K562 (cell line): ENCODE measurements at regions not wholly inside any gene's neighbourhood (a gene's known extent, or its start where the extent isn't known, plus 50 kb on each side); places are given as distances from the start of the nearest gene placed in this dataset.

Source experiments
- ATAC-seq: fragments of 200-7000 bp; cut with Tn5 transposase; 3 replicates; pipeline ENCODE4 v1.9.1; 2020; ENCODE audit warnings: moderate library complexity
- BruUV-seq: library from RNA; stranded (reverse); fragments of 400-500 nt; replicated peaks from 2 replicates; lab custom pipeline; 2021; lab: Mats Ljungman, UMichigan
- CTCF ChIA-PET: fragments of 300-600 bp; formaldehyde crosslinking; extraction: SDS; loops from one replicate; lab custom pipeline; 2021; ENCODE audit warnings: low intra/inter-chr PET ratio; lab: Yijun Ruan, JAX
- POLR2A ChIA-PET: fragments of 300-600, 350-650 bp; sonication (Branson Sonifier 250); formaldehyde crosslinking; extraction: SDS; loops from one replicate; lab custom pipeline; 2021; ENCODE audit warnings: antibody characterized with exemption, inconsistent platforms; lab: Yijun Ruan, JAX
- DNase-seq, 4 experiments: peaks; one replicate each; pipeline versions ENCODE4 v3.0.0 to v3.0.0-alpha.2; 2011 to 2018; ENCODE audit warnings: low spot score in 3 of 4, mixed read lengths in 3 of 4; ENCODE audit errors: extremely low read depth in 1 of 4
- FAIRE-seq: peaks from 2 replicates; lab custom pipeline; 2011; peaks lifted over from hg19 to GRCh38; lab: Jason Lieb, UNC
- H2AFZ ChIP-seq: 2 replicates; pipeline ENCODE4 v1.6.0; 2011; ENCODE audit warnings: low read depth, low read length, control low read depth, inconsistent platforms
- H3K27ac ChIP-seq: fragments of 200-600 bp; 3 replicates; pipeline ENCODE4 v1.8.0; 2011; ENCODE audit warnings: low read depth, mild to moderate bottlenecking, control low read depth, inconsistent platforms, low read length, moderate library complexity, mixed read lengths; ENCODE audit errors: extremely low read depth
- H3K27me3 ChIP-seq, 2 experiments: fragments of 300-600 bp in 1 of 2; 2 replicates in 1 of 2; 3 replicates in 1 of 2; pipeline versions ENCODE4 v1.6.0 to v1.8.0; 2011; ENCODE audit warnings: inconsistent platforms in 2 of 2, low read length in 2 of 2, mild to moderate bottlenecking in 1 of 2, mixed read lengths in 1 of 2, moderate library complexity in 1 of 2; ENCODE audit not compliant: control insufficient read depth in 2 of 2, insufficient read depth in 2 of 2
- H3K36me3 ChIP-seq: fragments of 300-600 bp; 3 replicates; pipeline ENCODE4 v1.8.0; 2011; ENCODE audit warnings: mild to moderate bottlenecking, low read length, inconsistent platforms; ENCODE audit not compliant: control insufficient read depth, insufficient read depth
- H3K4me1 ChIP-seq, 2 experiments: fragments of 200-600 bp in 1 of 2; replicated peaks in 1 of 2; 2 replicates in 1 of 2; 3 replicates in 1 of 2; pipeline versions ENCODE4 v1.5.1 to v1.8.0; 2011; ENCODE audit warnings: inconsistent platforms in 2 of 2, low read length in 2 of 2, mild to moderate bottlenecking in 1 of 2, mixed read lengths in 1 of 2, moderate library complexity in 1 of 2; ENCODE audit not compliant: control insufficient read depth in 2 of 2, insufficient read depth in 2 of 2
- H3K4me2 ChIP-seq: 2 replicates; pipeline ENCODE4 v1.6.1; 2011; ENCODE audit warnings: low read length, control low read depth, inconsistent platforms, mixed read lengths; ENCODE audit not compliant: insufficient read depth
- H3K4me3 ChIP-seq: fragments of 200-600 bp; sonication (generic), shearing (Covaris generic); 2 replicates; pipeline ENCODE4 v1.5.1; 2016; ENCODE audit warnings: control low read depth, inconsistent platforms
- H3K79me2 ChIP-seq: fragments of 200-600 bp; 3 replicates; pipeline ENCODE4 v1.8.0; 2011; ENCODE audit warnings: low read length, inconsistent platforms; ENCODE audit not compliant: control insufficient read depth, insufficient read depth
- H3K9ac ChIP-seq, 2 experiments: 2 replicates each; pipeline versions ENCODE4 v1.6.0 to v1.6.1; 2011; ENCODE audit warnings: low read depth in 2 of 2, low read length in 2 of 2, control low read depth in 1 of 2, inconsistent platforms in 1 of 2, mild to moderate bottlenecking in 1 of 2, mixed read lengths in 1 of 2; ENCODE audit not compliant: insufficient read depth in 1 of 2
- H3K9me1 ChIP-seq: one replicate; pipeline ENCODE4 v1.6.0; 2011; ENCODE audit warnings: inconsistent platforms, mild to moderate bottlenecking, low read length, moderate library complexity; ENCODE audit not compliant: control insufficient read depth, insufficient read depth
- H3K9me3 ChIP-seq: replicated peaks from 2 replicates; pipeline ENCODE4 v1.5.1; 2011; ENCODE audit warnings: low read depth, low read length, inconsistent platforms; ENCODE audit not compliant: control insufficient read depth, insufficient read depth
- H4K20me1 ChIP-seq: replicated peaks from 2 replicates; pipeline ENCODE4 v1.6.1; 2011; ENCODE audit warnings: low read length, inconsistent platforms, mixed read lengths; ENCODE audit not compliant: control insufficient read depth, insufficient read depth
- CBX8 ChIP-seq: fragments of 200-600 bp; sonication (generic); IDR thresholded peaks from 2 replicates; pipeline ENCODE4 v1.6.1; 2012; ENCODE audit warnings: borderline replicate concordance, mixed run types, low read depth, mild to moderate bottlenecking, moderate library complexity, mixed read lengths, low read length, control low read depth, inconsistent platforms; ENCODE audit not compliant: poor library complexity, severe bottlenecking; ENCODE audit errors: extremely low read depth
- CCAR2 ChIP-seq: fragments of 200-400 bp; formaldehyde crosslinking; IDR thresholded peaks from 2 replicates; pipeline ENCODE4 v1.6.1; 2017; ENCODE audit warnings: mild to moderate bottlenecking, low read depth, low read length
- ETS2 ChIP-seq: IDR thresholded peaks from 2 replicates; pipeline ENCODE4 v1.6.1; 2016; ENCODE audit warnings: borderline replicate concordance, missing genetic modification characterization, mild to moderate bottlenecking, moderate library complexity, missing compliant biosample characterization; ENCODE audit not compliant: poor library complexity, severe bottlenecking
- NFYB ChIP-seq: IDR thresholded peaks from 2 replicates; pipeline ENCODE4 v1.6.1; 2011; ENCODE audit warnings: mild to moderate bottlenecking, moderate library complexity; ENCODE audit not compliant: insufficient read length; ENCODE audit errors: extremely low read depth
- NR2F6 ChIP-seq: fragments of 450-650 bp; formaldehyde crosslinking; IDR thresholded peaks from 2 replicates; pipeline ENCODE4 v1.4.0; 2020; ENCODE audit warnings: mild to moderate bottlenecking
- PYGO2 ChIP-seq: fragments of 450-650 bp; IDR thresholded peaks from 2 replicates; pipeline ENCODE4 v1.6.1; 2016; ENCODE audit warnings: mild to moderate bottlenecking, missing genetic modification characterization, moderate library complexity, missing compliant biosample characterization
- RFX7 ChIP-seq: fragments of 250-450 bp; sonication (Bioruptor Pico); IDR thresholded peaks from 2 replicates; pipeline ENCODE4 v1.5.1; 2021; ENCODE audit warnings: mild to moderate bottlenecking
- SRSF3 ChIP-seq: fragments of 200-400 bp; formaldehyde crosslinking; IDR thresholded peaks from 2 replicates; pipeline ENCODE4 v1.6.1; 2016; ENCODE audit warnings: mild to moderate bottlenecking, low read length, moderate library complexity; ENCODE audit not compliant: insufficient read depth
- TGIF2 ChIP-seq: sonication (generic); formaldehyde crosslinking; IDR thresholded peaks from 2 replicates; pipeline ENCODE4 v1.8.1; 2022; ENCODE audit warnings: mild to moderate bottlenecking, missing genetic modification reagents, moderate library complexity
- TRIM24 ChIP-seq, 2 experiments: fragments of 450-650 bp; IDR thresholded peaks; 2 replicates each; pipeline ENCODE4 v1.6.1; 2016
- USF2 ChIP-seq: sonication (generic); formaldehyde crosslinking; IDR thresholded peaks from 2 replicates; pipeline ENCODE4 v1.5.0; 2020; ENCODE audit warnings: missing genetic modification reagents
- ZNF354B ChIP-seq: fragments of 250-450 bp; sonication (Bioruptor Pico); IDR thresholded peaks from 2 replicates; pipeline ENCODE4 v1.4.0; 2020
- ZNF436 ChIP-seq: fragments of 250-450, 450-650 bp; sonication (Bioruptor Pico); formaldehyde crosslinking; IDR thresholded peaks from 2 replicates; pipeline ENCODE4 v1.7.0; 2020; ENCODE audit warnings: mild to moderate bottlenecking
- ZNF696 ChIP-seq: fragments of 250-450 bp; sonication (Bioruptor Pico); conservative IDR thresholded peaks from 2 replicates; pipeline ENCODE4 v1.4.0; 2020; ENCODE audit warnings: mild to moderate bottlenecking, moderate library complexity
- WGBS: fragments of 100-300 bp; shearing (Covaris generic); methylation state at CpG from one replicate; pipeline ENCODE4 v1.1.6; 2016; ENCODE audit warnings: low coverage, mixed read lengths; ENCODE audit not compliant: insufficient coverage; ENCODE audit errors: missing lambda C conversion rate; 5-methylcytosine and 5-hydroxymethylcytosine counted together
- in situ Hi-C: fragments of 300-500 bp; cut with MboI; formaldehyde crosslinking; loops from 4 replicates; pipeline ENCODE4 v1.15.0; 2018; ENCODE audit warnings: inconsistent platforms, mixed read lengths
- intact Hi-C: fragments of 100-400 bp; cut with micrococcal nuclease; formaldehyde crosslinking; loops from 2 replicates; pipeline ENCODE4 v1.14.2; 2022
- TF ChIP-seq, protein P1 (sequence below): sonication (generic); formaldehyde crosslinking; IDR thresholded peaks from 2 replicates; pipeline ENCODE4 v1.8.0; 2023; ENCODE audit warnings: mild to moderate bottlenecking, missing genetic modification reagents
- TF ChIP-seq, protein P2 (sequence below): sonication (generic); formaldehyde crosslinking; IDR thresholded peaks from 2 replicates; pipeline ENCODE4 v1.8.0; 2022; ENCODE audit warnings: mild to moderate bottlenecking, low read depth, missing genetic modification reagents

DNA sequence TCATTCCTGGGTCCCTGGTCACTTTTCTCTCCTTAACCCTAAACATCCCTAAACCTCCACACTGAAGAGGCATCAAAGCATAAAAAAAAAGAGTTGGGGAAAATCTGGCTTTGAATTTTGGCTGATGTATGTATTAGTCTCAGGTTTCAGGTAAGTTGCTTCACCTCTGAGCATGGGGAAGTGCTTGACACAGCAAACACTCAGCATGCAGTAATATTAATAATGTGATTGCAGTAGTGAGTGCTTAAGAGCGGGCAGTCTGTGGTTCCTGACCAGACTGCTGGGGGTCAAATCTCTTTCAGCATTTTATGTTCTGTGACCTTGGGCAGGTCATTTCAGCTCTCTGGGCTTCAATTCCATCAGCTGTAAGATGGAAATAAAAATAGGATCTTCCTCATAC, 467.9 kb downstream of the SOX2 start (continued):
- TF ChIP-seq ZNF354B (CRISPR knock-in tag) (no peak), NR2F6 (CRISPR knock-in tag) (no peak)

GRCh38 chr3:182180654-182181385, 469.1 kb downstream of the SOX2 start:
- Histone ChIP-seq H3K9ac (no peak overlapping the region), H3K79me2 (no peaks in the 10 kb centered on the region), H3K9me3 (no peaks in the 10 kb centered on the region), H3K4me1 (no peaks in the 10 kb centered on the region), H3K27me3 (no peaks in the 10 kb centered on the region; a peak in 2 of 5 replicates), H3K36me3 (no peaks in the 10 kb centered on the region), H3K4me3 (no peak overlapping the region), H3K4me2 (no peak overlapping the region), H4K20me1 (no peaks in the 10 kb centered on the region), H3K9me1 (no peaks in the 10 kb centered on the region), H2AFZ (no peak overlapping the region), H3K27ac (no peak overlapping the region)
- POLR2A ChIA-PET, result no interaction called here
- no peak for TF ChIP-seq TRIM24 (IDR thresholded peaks at IDR 0.05)
- TF ChIP-seq RFX7 (CRISPR knock-in tag), result no peak
- TF ChIP-seq, protein P1, sequence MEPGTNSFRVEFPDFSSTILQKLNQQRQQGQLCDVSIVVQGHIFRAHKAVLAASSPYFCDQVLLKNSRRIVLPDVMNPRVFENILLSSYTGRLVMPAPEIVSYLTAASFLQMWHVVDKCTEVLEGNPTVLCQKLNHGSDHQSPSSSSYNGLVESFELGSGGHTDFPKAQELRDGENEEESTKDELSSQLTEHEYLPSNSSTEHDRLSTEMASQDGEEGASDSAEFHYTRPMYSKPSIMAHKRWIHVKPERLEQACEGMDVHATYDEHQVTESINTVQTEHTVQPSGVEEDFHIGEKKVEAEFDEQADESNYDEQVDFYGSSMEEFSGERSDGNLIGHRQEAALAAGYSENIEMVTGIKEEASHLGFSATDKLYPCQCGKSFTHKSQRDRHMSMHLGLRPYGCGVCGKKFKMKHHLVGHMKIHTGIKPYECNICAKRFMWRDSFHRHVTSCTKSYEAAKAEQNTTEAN (CRISPR knock-in tag), result no peak
- no peak for TF ChIP-seq ETS2 (tag)
- no peak for TF ChIP-seq SRSF3
- TF ChIP-seq TGIF2 (CRISPR knock-in tag), result no peak
- TF ChIP-seq ZNF436 (CRISPR knock-in tag), result no peak
- no peak for TF ChIP-seq PYGO2 (tag)
- TF ChIP-seq CBX8, result no peak
- no peak for TF ChIP-seq USF2 (CRISPR knock-in tag)
- TF ChIP-seq NFYB, result no peak
- TF ChIP-seq CCAR2, result no peak
- no peak for TF ChIP-seq ZNF696
- TF ChIP-seq, protein P2, sequence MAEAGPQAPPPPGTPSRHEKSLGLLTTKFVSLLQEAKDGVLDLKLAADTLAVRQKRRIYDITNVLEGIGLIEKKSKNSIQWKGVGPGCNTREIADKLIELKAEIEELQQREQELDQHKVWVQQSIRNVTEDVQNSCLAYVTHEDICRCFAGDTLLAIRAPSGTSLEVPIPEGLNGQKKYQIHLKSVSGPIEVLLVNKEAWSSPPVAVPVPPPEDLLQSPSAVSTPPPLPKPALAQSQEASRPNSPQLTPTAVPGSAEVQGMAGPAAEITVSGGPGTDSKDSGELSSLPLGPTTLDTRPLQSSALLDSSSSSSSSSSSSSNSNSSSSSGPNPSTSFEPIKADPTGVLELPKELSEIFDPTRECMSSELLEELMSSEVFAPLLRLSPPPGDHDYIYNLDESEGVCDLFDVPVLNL, result no peak
- CTCF ChIA-PET, result no interaction called here
- in situ Hi-C loops (no loop called here), intact Hi-C loops (no loop called here)
- WGBS, result 1% methylated on average over 9 of the region's 9 CpGs
- ATAC-seq, result no peak
- no peak for FAIRE-seq
- DNase-seq, result no peak
- no TSS peak for BruUV-seq
